ENCODE measurements at regions not wholly inside any gene's neighbourhood (a gene's known extent, or its start where the extent isn't known, plus 50 kb on each side); places are given as distances from the start of the nearest gene placed in this dataset.

- no peaks in the 10 kb centered on the region for H3K27me3 ChIP-seq (ENCODE audit: insufficient read depth, low read depth)
- H3K36me3 ChIP-seq (ENCODE audit: insufficient read depth) = no peaks in the 10 kb centered on the region
- H3K4me1 ChIP-seq (ENCODE audit: low read depth, poor library complexity, severe bottlenecking) = no peaks in the 10 kb centered on the region
- H3K79me2 ChIP-seq (ENCODE audit: insufficient read depth, low read depth) = no peaks in the 10 kb centered on the region
- H4K20me1 ChIP-seq (ENCODE audit: insufficient read depth) = no peaks in the 10 kb centered on the region
- H3K4me3 ChIP-seq (IDR thresholded peaks at IDR 0.05; ENCODE audit: insufficient read depth, low read depth, low read length) = no peak overlapping the region
- TF ChIP-seq CTCF (conservative IDR thresholded peaks at IDR 0.05; ENCODE audit: low read depth, low read length) = no peak
- no peak overlapping the region for H3K27ac ChIP-seq
- no peak overlapping the region for H3K9ac ChIP-seq
- no peak overlapping the region for H3K4me2 ChIP-seq
- H2AFZ ChIP-seq (ENCODE audit: low read depth) = no peak overlapping the region
These were observed 458.1 kb downstream of the TBL1XR1 start for GRCh38 chr3:176739159-176739558.

GRCh38 chr3:176737480-176738110, 459.7 kb downstream of the TBL1XR1 start:
- Histone ChIP-seq H3K4me2 (no peak overlapping the region), H2AFZ (ENCODE audit: low read depth) (no peak overlapping the region), H3K36me3 (ENCODE audit: insufficient read depth) (no peaks in the 10 kb centered on the region), H4K20me1 (ENCODE audit: insufficient read depth) (no peaks in the 10 kb centered on the region), H3K79me2 (ENCODE audit: insufficient read depth, low read depth) (no peaks in the 10 kb centered on the region), H3K27ac (no peak overlapping the region), H3K4me1 (ENCODE audit: low read depth, poor library complexity, severe bottlenecking) (no peaks in the 10 kb centered on the region), H3K4me3 (IDR thresholded peaks at IDR 0.05; ENCODE audit: insufficient read depth, low read depth, low read length) (no peak overlapping the region), H3K27me3 (ENCODE audit: insufficient read depth, low read depth) (no peaks in the 10 kb centered on the region), H3K9ac (no peak overlapping the region)
- no peak for TF ChIP-seq CTCF (conservative IDR thresholded peaks at IDR 0.05; ENCODE audit: low read depth, low read length)

GRCh38 chr3:176734146-176734545, 463.1 kb downstream of the TBL1XR1 start:
- no peak overlapping the region for H3K4me2 ChIP-seq
- no peaks in the 10 kb centered on the region for H4K20me1 ChIP-seq (ENCODE audit: insufficient read depth)
- H3K27ac ChIP-seq = no peak overlapping the region
- H3K27me3 ChIP-seq (ENCODE audit: insufficient read depth, low read depth) = no peaks in the 10 kb centered on the region
- no peaks in the 10 kb centered on the region for H3K36me3 ChIP-seq (ENCODE audit: insufficient read depth)
- no peak overlapping the region for H3K9ac ChIP-seq
- no peak overlapping the region for H2AFZ ChIP-seq (ENCODE audit: low read depth)
- H3K4me3 ChIP-seq (IDR thresholded peaks at IDR 0.05; ENCODE audit: insufficient read depth, low read depth, low read length) = no peak overlapping the region
- TF ChIP-seq CTCF (conservative IDR thresholded peaks at IDR 0.05; ENCODE audit: low read depth, low read length) = no peak
- H3K4me1 ChIP-seq (ENCODE audit: low read depth, poor library complexity, severe bottlenecking) = no peaks in the 10 kb centered on the region
- no peaks in the 10 kb centered on the region for H3K79me2 ChIP-seq (ENCODE audit: insufficient read depth, low read depth)

GRCh38 chr3:176724394-176724759, 472.9 kb downstream of the TBL1XR1 start:
- Histone ChIP-seq H3K4me1 (ENCODE audit: low read depth, poor library complexity, severe bottlenecking) (no peaks in the 10 kb centered on the region), H4K20me1 (ENCODE audit: insufficient read depth) (no peaks in the 10 kb centered on the region), H3K4me2 (no peak overlapping the region), H3K27me3 (ENCODE audit: insufficient read depth, low read depth) (no peaks in the 10 kb centered on the region), H3K36me3 (ENCODE audit: insufficient read depth) (no peaks in the 10 kb centered on the region), H3K27ac (no peak overlapping the region), H2AFZ (ENCODE audit: low read depth) (no peak overlapping the region), H3K9ac (no peak overlapping the region), H3K79me2 (ENCODE audit: insufficient read depth, low read depth) (no peaks in the 10 kb centered on the region), H3K4me3 (IDR thresholded peaks at IDR 0.05; ENCODE audit: insufficient read depth, low read depth, low read length) (no peak overlapping the region)
- no peak for TF ChIP-seq CTCF (conservative IDR thresholded peaks at IDR 0.05; ENCODE audit: low read depth, low read length)

Data from KMS-11 (cell line).